ENCODE measurements at regions not wholly inside any gene's neighbourhood (a gene's known extent, or its start where the extent isn't known, plus 50 kb on each side); places are given as distances from the start of the nearest gene placed in this dataset.

GRCh38 chr1:219289171-219289570, 115.5 kb downstream of the LYPLAL1 start:
- Histone ChIP-seq H3K79me2 (ENCODE audit: low read length) (no peaks in the 10 kb centered on the region), H3F3A (ENCODE audit: low read length, unreplicated experiment) (no peaks in the 10 kb centered on the region), H3K4me2 (ENCODE audit: low read length) (no peak overlapping the region), H3K27ac (ENCODE audit: low read length) (no peak overlapping the region), H3K9me2 (replicated peaks; ENCODE audit: low read length) (no peaks in the 10 kb centered on the region), H3K27me3 (ENCODE audit: low read length) (no peaks in the 10 kb centered on the region), H3K9ac (ENCODE audit: low read length) (no peak overlapping the region), H3K4me3 (ENCODE audit: low read length) (no peak overlapping the region), H4K20me1 (ENCODE audit: low read length) (no peaks in the 10 kb centered on the region), H3K36me3 (ENCODE audit: low read depth, low read length) (no peaks in the 10 kb centered on the region), H2AFZ (ENCODE audit: low read length) (no peak overlapping the region), H3K4me1 (ENCODE audit: insufficient read depth, low read length) (no peaks in the 10 kb centered on the region), H3K9me3 (ENCODE audit: low read length) (no peaks in the 10 kb centered on the region)
- no peak for DNase-seq
- ChIA-PET CTCF (no interaction called here), POLR2A (ENCODE audit: unreplicated experiment) (no interaction called here)
- TF ChIP-seq CTCF (conservative IDR thresholded peaks at IDR 0.05; ENCODE audit: low read depth, low read length) (no peak), EZH2phosphoT487 (IDR thresholded peaks at IDR 0.05; ENCODE audit: borderline replicate concordance, low read length) (no peak), EZH2 (IDR thresholded peaks at IDR 0.05; ENCODE audit: low read length, unreplicated experiment) (no peak)
- intact Hi-C loops (cut with micrococcal nuclease): no loop called here
- ATAC-seq: no peak
- no TSS peak for BruUV-seq (replicated peaks)

GRCh38 chr1:219283541-219283940, 109.9 kb downstream of the LYPLAL1 start:
- H3K27ac ChIP-seq (ENCODE audit: low read length): no peak overlapping the region
- H3K27me3 ChIP-seq (ENCODE audit: low read length): no peaks in the 10 kb centered on the region
- DNase-seq: no peak
- TF ChIP-seq EZH2 (IDR thresholded peaks at IDR 0.05; ENCODE audit: low read length, unreplicated experiment) (no peak), CTCF (conservative IDR thresholded peaks at IDR 0.05; ENCODE audit: low read depth, low read length) (no peak), EZH2phosphoT487 (IDR thresholded peaks at IDR 0.05; ENCODE audit: borderline replicate concordance, low read length) (no peak)
- H3K9me3 ChIP-seq (ENCODE audit: low read length): no peaks in the 10 kb centered on the region
- peaks cover 5% of the 10 kb centered on the region for H3F3A ChIP-seq (ENCODE audit: low read length, unreplicated experiment)
- no peak overlapping the region for H2AFZ ChIP-seq (ENCODE audit: low read length)
- no peak overlapping the region for H3K4me3 ChIP-seq (ENCODE audit: low read length)
- H3K4me1 ChIP-seq (ENCODE audit: insufficient read depth, low read length): peaks cover 32% of the 10 kb centered on the region
- CTCF ChIA-PET: no interaction called here
- intact Hi-C loops (cut with micrococcal nuclease): no loop called here
- BruUV-seq (replicated peaks): no TSS peak
- H3K79me2 ChIP-seq (ENCODE audit: low read length): no peaks in the 10 kb centered on the region
- H3K9me2 ChIP-seq (replicated peaks; ENCODE audit: low read length): no peaks in the 10 kb centered on the region
- no peak for ATAC-seq
- POLR2A ChIA-PET (ENCODE audit: unreplicated experiment): no interaction called here
- H3K4me2 ChIP-seq (ENCODE audit: low read length): no peak overlapping the region
- no peaks in the 10 kb centered on the region for H4K20me1 ChIP-seq (ENCODE audit: low read length)
- no peaks in the 10 kb centered on the region for H3K36me3 ChIP-seq (ENCODE audit: low read depth, low read length)
- H3K9ac ChIP-seq (ENCODE audit: low read length): no peak overlapping the region

- Histone ChIP-seq H3K9ac (ENCODE audit: low read length) (no peak overlapping the region), H2AFZ (ENCODE audit: low read length) (no peak overlapping the region), H4K20me1 (ENCODE audit: low read length) (no peaks in the 10 kb centered on the region), H3K9me3 (ENCODE audit: low read length) (no peaks in the 10 kb centered on the region), H3K27me3 (ENCODE audit: low read length) (no peaks in the 10 kb centered on the region), H3F3A (ENCODE audit: low read length, unreplicated experiment) (peaks cover 5% of the 10 kb centered on the region), H3K27ac (ENCODE audit: low read length) (peak overlapping the region; percentile 10), H3K79me2 (ENCODE audit: low read length) (no peaks in the 10 kb centered on the region), H3K36me3 (ENCODE audit: low read depth, low read length) (no peaks in the 10 kb centered on the region), H3K4me3 (ENCODE audit: low read length) (no peak overlapping the region), H3K9me2 (replicated peaks; ENCODE audit: low read length) (no peaks in the 10 kb centered on the region), H3K4me2 (ENCODE audit: low read length) (peak overlapping the region; percentile 32), H3K4me1 (ENCODE audit: insufficient read depth, low read length) (peaks cover 38% of the 10 kb centered on the region)
- POLR2A ChIA-PET (ENCODE audit: unreplicated experiment): interaction anchor here (0.6 kb wide), 1 partner anchor 25 kb away, joined by 6 read pairs; no protein-coding TSS in a partner anchor
- TF ChIP-seq CTCF (conservative IDR thresholded peaks at IDR 0.05; ENCODE audit: low read depth, low read length): no peak
- TF ChIP-seq EZH2 (IDR thresholded peaks at IDR 0.05; ENCODE audit: low read length, unreplicated experiment): no peak
- TF ChIP-seq EZH2phosphoT487 (IDR thresholded peaks at IDR 0.05; ENCODE audit: borderline replicate concordance, low read length): no peak
- BruUV-seq (replicated peaks): no TSS peak
- intact Hi-C loops (cut with micrococcal nuclease): no loop called here
- CTCF ChIA-PET: no interaction called here
- ATAC-seq: peak; percentile 64
- DNase-seq: peak; percentile 79
These were observed 108.2 kb downstream of the LYPLAL1 start for GRCh38 chr1:219281831-219282230.

Measured in PC-3 (cell line).